ENCODE measurements at regions not wholly inside any gene's neighbourhood (a gene's known extent, or its start where the extent isn't known, plus 50 kb on each side); places are given as distances from the start of the nearest gene placed in this dataset.
A peak's percentile ranks its signal among the peaks of the same experiment; 100 is the strongest.

GRCh38 chr7:24213311-24213710 is 70.7 kb upstream of the NPY start:
- Histone ChIP-seq H3K4me1 (ENCODE audit: insufficient read depth, low read length) (no peaks in the 10 kb centered on the region), H3K36me3 (ENCODE audit: insufficient read depth, low read length) (no peaks in the 10 kb centered on the region), H3K4me3 (ENCODE audit: low read length in 2 of 2) (no peak overlapping the region), H3K27me3 (ENCODE audit: insufficient read depth, low read length) (no peaks in the 10 kb centered on the region), H3K27ac (ENCODE audit: low read depth, low read length) (no peak overlapping the region), H3K9me3 (ENCODE audit: control insufficient read depth in 1 of 2, low read length in 2 of 2) (no peaks in the 10 kb centered on the region)
- H3K27ac Mint-ChIP-seq = no peak overlapping the region
- peaks cover 0 to 1% of the 10 kb centered on the region in 2 donors for H3K27me3 Mint-ChIP-seq
- peaks cover 0 to 2% (median 0%) of the 10 kb centered on the region in 8 donors for H3K9me3 Mint-ChIP-seq
- H3K4me3 Mint-ChIP-seq = no peak overlapping the region
- ChIA-PET POLR2A (ENCODE audit: partially characterized antibody) (no interaction called here), CTCF (ENCODE audit: partially characterized antibody) (no interaction called here)
- DNase-seq = no peak
- H3K36me3 Mint-ChIP-seq = no peaks in the 10 kb centered on the region
- intact Hi-C loops (cut with micrococcal nuclease) = no loop called here
- H3K4me1 Mint-ChIP-seq = no peaks in the 10 kb centered on the region

DNA sequence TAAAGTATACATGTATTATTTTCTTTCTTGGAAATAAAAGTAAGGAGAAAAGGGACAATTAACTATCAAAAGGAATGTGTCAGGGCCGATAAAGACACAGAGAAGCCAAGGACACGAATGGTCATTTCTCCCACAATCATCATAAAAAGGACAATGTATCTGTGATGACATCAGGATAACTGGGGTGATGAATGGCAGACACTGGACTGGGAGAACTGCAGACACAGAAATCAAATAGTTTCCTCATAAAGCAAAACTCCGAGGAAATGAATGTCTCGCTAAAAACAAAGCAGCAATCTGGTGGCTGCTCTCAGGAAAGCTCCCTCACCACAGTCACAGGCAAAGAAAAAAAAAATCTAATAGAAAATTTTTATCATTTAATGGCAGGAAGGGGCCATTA is 69.3 kb upstream of the NPY start:
- CTCF ChIA-PET (ENCODE audit: partially characterized antibody) = no interaction called here
- Mint-ChIP-seq H3K9me3 (peaks cover 0 to 2% (median 0%) of the 10 kb centered on the region in 8 donors), H3K4me3 (no peak overlapping the region)

GRCh38 chr7:24216576-24217125 is 67.3 kb upstream of the NPY start:
- no peaks in the 10 kb centered on the region for H3K36me3 Mint-ChIP-seq
- DNase-seq = no peak
- Histone ChIP-seq H3K27me3 (ENCODE audit: insufficient read depth, low read length) (no peaks in the 10 kb centered on the region), H3K36me3 (ENCODE audit: insufficient read depth, low read length) (no peaks in the 10 kb centered on the region), H3K4me1 (ENCODE audit: insufficient read depth, low read length) (no peaks in the 10 kb centered on the region), H3K9me3 (ENCODE audit: control insufficient read depth in 1 of 2, low read length in 2 of 2) (no peaks in the 10 kb centered on the region), H3K4me3 (ENCODE audit: low read length in 2 of 2) (no peak overlapping the region), H3K27ac (ENCODE audit: low read depth, low read length) (no peak overlapping the region)
- POLR2A ChIA-PET (ENCODE audit: partially characterized antibody) = no interaction called here
- H3K27ac Mint-ChIP-seq = no peak overlapping the region
- peaks cover 0 to 12% (median 4%) of the 10 kb centered on the region in 4 donors for H3K4me1 Mint-ChIP-seq
- H3K27me3 Mint-ChIP-seq = peaks cover 0 to 1% of the 10 kb centered on the region in 2 donors
- intact Hi-C loops (cut with micrococcal nuclease) = no loop called here
- CTCF ChIA-PET (ENCODE audit: partially characterized antibody) = no interaction called here
- no peaks in the 10 kb centered on the region for H3K9me3 Mint-ChIP-seq
- no peak overlapping the region for H3K4me3 Mint-ChIP-seq

More for the DNA sequence above, 69.3 kb upstream of the NPY start:
- Histone ChIP-seq H3K4me3 (ENCODE audit: low read length in 2 of 2) (no peak overlapping the region), H3K27ac (ENCODE audit: low read depth, low read length) (no peak overlapping the region), H3K27me3 (ENCODE audit: insufficient read depth, low read length) (no peaks in the 10 kb centered on the region), H3K9me3 (ENCODE audit: control insufficient read depth in 1 of 2, low read length in 2 of 2) (no peaks in the 10 kb centered on the region), H3K36me3 (ENCODE audit: insufficient read depth, low read length) (no peaks in the 10 kb centered on the region), H3K4me1 (ENCODE audit: insufficient read depth, low read length) (no peaks in the 10 kb centered on the region)
- no peak overlapping the region for H3K27ac Mint-ChIP-seq
- no peak for DNase-seq
- H3K27me3 Mint-ChIP-seq = peaks cover 0 to 1% of the 10 kb centered on the region in 2 donors
- intact Hi-C loops (cut with micrococcal nuclease) = no loop called here
- H3K36me3 Mint-ChIP-seq = no peaks in the 10 kb centered on the region
- POLR2A ChIA-PET (ENCODE audit: partially characterized antibody) = no interaction called here
- peaks cover 0 to 4% (median 1%) of the 10 kb centered on the region in 4 donors for H3K4me1 Mint-ChIP-seq

DNA sequence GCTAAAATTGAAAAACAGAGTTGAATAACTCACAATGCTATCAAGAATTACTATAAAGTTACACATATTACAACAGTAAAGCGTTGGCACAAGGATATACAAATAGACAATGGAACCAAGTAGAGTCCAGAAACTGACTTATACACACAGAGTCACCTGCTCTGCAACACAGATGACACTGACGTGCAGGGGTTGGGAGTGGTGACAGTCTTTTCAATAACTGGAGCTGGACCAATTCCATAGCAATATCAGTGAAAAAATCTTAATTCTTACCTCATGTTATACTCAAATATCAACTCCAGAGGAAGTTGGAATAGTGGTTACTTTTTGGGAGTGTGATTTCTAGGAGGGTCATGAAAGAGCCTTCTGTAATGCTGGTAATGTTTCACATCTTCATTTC is 62.5 kb upstream of the NPY start:
- Histone ChIP-seq H3K9me3 (ENCODE audit: control insufficient read depth in 1 of 2, low read length in 2 of 2) (no peaks in the 10 kb centered on the region), H3K27me3 (ENCODE audit: insufficient read depth, low read length) (no peaks in the 10 kb centered on the region), H3K27ac (ENCODE audit: low read depth, low read length) (no peak overlapping the region), H3K36me3 (ENCODE audit: insufficient read depth, low read length) (no peaks in the 10 kb centered on the region), H3K4me3 (ENCODE audit: low read length in 2 of 2) (no peak overlapping the region), H3K4me1 (ENCODE audit: insufficient read depth, low read length) (peaks cover under 1% of the 10 kb centered on the region)
- intact Hi-C loops (cut with micrococcal nuclease) = no loop called here
- no peaks in the 10 kb centered on the region for H3K36me3 Mint-ChIP-seq
- DNase-seq = no peak
- ChIA-PET CTCF (ENCODE audit: partially characterized antibody) (no interaction called here), POLR2A (ENCODE audit: partially characterized antibody) (interaction anchor here (0.9 kb wide), 1 partner anchor 11 kb away, joined by 3 read pairs; no protein-coding TSS in a partner anchor)
- peaks cover 0 to 13% (median 3%) of the 10 kb centered on the region in 8 donors for H3K9me3 Mint-ChIP-seq
- no peaks in the 10 kb centered on the region for H3K27me3 Mint-ChIP-seq
- peaks cover 0 to 12% (median 5%) of the 10 kb centered on the region in 4 donors for H3K4me1 Mint-ChIP-seq
- no peak overlapping the region for H3K27ac Mint-ChIP-seq
- no peak overlapping the region for H3K4me3 Mint-ChIP-seq

- H3K4me1 Mint-ChIP-seq = peaks cover 9 to 29% (median 21%) of the 10 kb centered on the region in 4 donors
- no peaks in the 10 kb centered on the region for H3K36me3 Mint-ChIP-seq
- Histone ChIP-seq H3K4me3 (ENCODE audit: low read length in 2 of 2) (no peak overlapping the region), H3K27ac (ENCODE audit: low read depth, low read length) (no peak overlapping the region), H3K4me1 (ENCODE audit: insufficient read depth, low read length) (peaks cover 24% of the 10 kb centered on the region), H3K36me3 (ENCODE audit: insufficient read depth, low read length) (no peaks in the 10 kb centered on the region), H3K27me3 (ENCODE audit: insufficient read depth, low read length) (no peaks in the 10 kb centered on the region), H3K9me3 (ENCODE audit: control insufficient read depth in 1 of 2, low read length in 2 of 2) (no peaks in the 10 kb centered on the region)
- ChIA-PET POLR2A (ENCODE audit: partially characterized antibody) (no interaction called here), CTCF (ENCODE audit: partially characterized antibody) (no interaction called here)
- intact Hi-C loops (cut with micrococcal nuclease) = no loop called here
- peaks cover 0 to 13% (median 3%) of the 10 kb centered on the region in 8 donors for H3K9me3 Mint-ChIP-seq
- peak in 3 of 5 donors; percentile 0 to 8 (median 0) for DNase-seq
- no peaks in the 10 kb centered on the region for H3K27me3 Mint-ChIP-seq
- peak overlapping the region in 6 of 8 donors; percentile 25 to 69 (median 56) for H3K4me3 Mint-ChIP-seq
- H3K27ac Mint-ChIP-seq = peak overlapping the region in 4 of 7 donors; percentile 24 to 66 (median 46)
These were observed 56.9 kb upstream of the NPY start for GRCh38 chr7:24227068-24227467.

DNA sequence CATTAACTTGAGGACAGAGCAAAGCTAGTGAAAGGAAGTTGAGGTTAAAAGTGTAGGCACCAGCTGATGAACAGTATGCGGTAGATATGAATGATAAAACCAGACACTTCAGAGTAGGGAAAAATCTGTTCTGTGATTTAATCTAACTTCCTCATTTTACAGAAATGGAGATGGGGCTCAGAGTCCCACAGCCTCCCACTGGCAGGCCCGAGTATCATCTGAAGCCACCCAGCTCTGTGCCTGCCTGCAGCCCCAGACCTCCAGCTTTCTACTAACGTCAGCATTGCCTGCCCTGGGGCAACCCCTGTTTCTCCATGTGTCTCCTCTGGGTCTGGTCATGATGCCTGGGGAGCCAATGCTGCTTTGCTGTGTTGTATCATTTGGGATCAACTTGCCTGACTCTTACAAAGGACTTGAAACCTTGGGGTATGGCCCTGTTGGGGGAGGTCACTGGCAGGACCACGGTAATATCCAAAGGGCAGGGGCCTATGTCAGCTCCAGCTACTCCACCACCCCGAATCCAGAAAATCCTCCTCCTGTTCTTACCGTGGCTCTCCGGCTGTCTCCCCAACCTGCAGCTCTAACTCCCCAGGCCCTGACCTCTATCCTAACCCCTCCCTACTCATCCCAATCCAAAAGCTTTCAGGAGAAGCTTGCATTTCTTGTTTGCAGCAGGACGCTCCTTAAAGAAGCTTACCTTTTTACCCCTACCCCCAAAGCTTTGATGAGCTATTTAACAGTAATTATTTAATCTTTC is 56.2 kb upstream of the NPY start:
- ChIA-PET CTCF (ENCODE audit: partially characterized antibody) (no interaction called here), POLR2A (ENCODE audit: partially characterized antibody) (no interaction called here)
- intact Hi-C loops (cut with micrococcal nuclease) = no loop called here
- no peaks in the 10 kb centered on the region for H3K36me3 Mint-ChIP-seq
- Histone ChIP-seq H3K9me3 (ENCODE audit: control insufficient read depth in 1 of 2, low read length in 2 of 2) (no peaks in the 10 kb centered on the region), H3K4me1 (ENCODE audit: insufficient read depth, low read length) (peaks cover 24% of the 10 kb centered on the region), H3K27me3 (ENCODE audit: insufficient read depth, low read length) (no peaks in the 10 kb centered on the region), H3K27ac (ENCODE audit: low read depth, low read length) (no peak overlapping the region), H3K36me3 (ENCODE audit: insufficient read depth, low read length) (no peaks in the 10 kb centered on the region), H3K4me3 (ENCODE audit: low read length in 2 of 2) (no peak overlapping the region)
- H3K4me3 Mint-ChIP-seq = peak overlapping the region in 7 of 8 donors; percentile 21 to 69 (median 37)
- H3K27me3 Mint-ChIP-seq = no peaks in the 10 kb centered on the region
- DNase-seq = peak; percentile 25 to 57 (median 42)
- peak overlapping the region in 6 of 7 donors; percentile 8 to 66 (median 33) for H3K27ac Mint-ChIP-seq
- H3K4me1 Mint-ChIP-seq = peaks cover 9 to 29% (median 21%) of the 10 kb centered on the region in 4 donors
- peaks cover 0 to 12% (median 3%) of the 10 kb centered on the region in 8 donors for H3K9me3 Mint-ChIP-seq

DNA sequence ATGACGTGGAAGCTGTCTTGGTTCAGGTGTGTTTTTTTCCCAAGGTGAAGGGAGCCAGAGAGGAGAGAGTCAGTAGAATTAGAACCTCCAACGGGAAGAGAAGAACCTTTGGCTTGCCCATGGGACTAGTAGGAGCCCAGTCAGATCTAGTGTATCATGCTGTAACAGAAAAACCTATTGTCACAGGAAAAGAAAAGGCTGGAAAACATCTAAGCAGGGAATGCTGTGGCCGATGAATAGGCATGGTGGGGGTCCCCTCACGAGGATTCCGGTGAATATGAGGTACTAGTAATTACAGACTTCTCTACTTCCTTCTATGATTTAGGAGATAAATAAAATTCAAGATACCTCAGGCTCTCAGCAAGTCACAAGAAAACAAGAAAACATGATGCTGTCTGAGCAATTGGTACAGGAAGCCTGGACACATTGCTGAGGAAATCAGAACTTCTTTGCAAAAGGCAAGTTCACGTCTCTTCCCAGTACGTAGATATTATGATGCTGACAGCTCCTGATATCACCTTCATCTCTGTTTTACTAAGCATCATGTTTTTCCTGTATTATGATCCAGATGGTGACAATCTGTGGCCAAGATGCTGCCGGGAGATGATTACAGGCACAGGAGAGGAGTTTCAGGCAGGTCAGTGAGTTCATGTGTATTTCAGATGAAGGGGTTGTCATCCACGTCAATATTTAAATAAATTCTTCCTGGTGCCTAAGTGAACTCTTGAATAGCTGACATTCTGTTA is 54.3 kb upstream of the NPY start:
- no peaks in the 10 kb centered on the region for H3K27me3 Mint-ChIP-seq
- Histone ChIP-seq H3K27me3 (ENCODE audit: insufficient read depth, low read length) (no peaks in the 10 kb centered on the region), H3K4me1 (ENCODE audit: insufficient read depth, low read length) (peaks cover 24% of the 10 kb centered on the region), H3K4me3 (ENCODE audit: low read length in 2 of 2) (no peak overlapping the region), H3K27ac (ENCODE audit: low read depth, low read length) (no peak overlapping the region), H3K9me3 (ENCODE audit: control insufficient read depth in 1 of 2, low read length in 2 of 2) (no peaks in the 10 kb centered on the region), H3K36me3 (ENCODE audit: insufficient read depth, low read length) (no peaks in the 10 kb centered on the region)
- intact Hi-C loops (cut with micrococcal nuclease) = no loop called here
- H3K27ac Mint-ChIP-seq = no peak overlapping the region
- POLR2A ChIA-PET (ENCODE audit: partially characterized antibody) = no interaction called here
- H3K4me1 Mint-ChIP-seq = peaks cover 9 to 29% (median 21%) of the 10 kb centered on the region in 4 donors
- H3K9me3 Mint-ChIP-seq = no peaks in the 10 kb centered on the region
- no peaks in the 10 kb centered on the region for H3K36me3 Mint-ChIP-seq
- CTCF ChIA-PET (ENCODE audit: partially characterized antibody) = no interaction called here
- no peak overlapping the region for H3K4me3 Mint-ChIP-seq
- no peak for DNase-seq

Measured in CD4-positive, alpha-beta memory T cell (primary cell).